Chondrocyte (in vitro differentiated cells): ENCODE measurements at regions not wholly inside any gene's neighbourhood (a gene's known extent, or its start where the extent isn't known, plus 50 kb on each side); places are given as distances from the start of the nearest gene placed in this dataset.

Experiments
- DNase-seq: peaks from one replicate; pipeline ENCODE4 v3.0.0; 2021; ENCODE audit warnings: mixed read lengths, low spot score
- H3K27ac Mint-ChIP-seq: one replicate; pipeline ENCODE4 v1.8.0; 2021; ENCODE audit warnings: mild to moderate bottlenecking, moderate library complexity, mixed read lengths; ENCODE audit not compliant: unreplicated experiment
- H3K27me3 Mint-ChIP-seq: 2 replicates; pipeline ENCODE4 v1.8.0; 2021; ENCODE audit warnings: low read depth, mixed read lengths
- H3K36me3 Mint-ChIP-seq: 2 replicates; pipeline ENCODE4 v1.8.0; 2021; ENCODE audit warnings: low read depth, mixed read lengths
- H3K4me1 Mint-ChIP-seq: 2 replicates; pipeline ENCODE4 v1.8.0; 2021; ENCODE audit warnings: low read depth, mild to moderate bottlenecking, mixed read lengths
- H3K4me3 Mint-ChIP-seq: one replicate; pipeline ENCODE4 v1.8.0; 2021; ENCODE audit warnings: mild to moderate bottlenecking, moderate library complexity, mixed read lengths; ENCODE audit not compliant: unreplicated experiment
- H3K9me3 Mint-ChIP-seq: 2 replicates; pipeline ENCODE4 v1.8.0; 2021; ENCODE audit warnings: low read depth, mixed read lengths
- TF ChIP-seq, protein P1 (sequence below): fragments of 200-600 bp; sonication (generic); IDR thresholded peaks from 2 replicates; pipeline ENCODE4 v1.5.0; 2021; ENCODE audit warnings: antibody characterized with exemption, mild to moderate bottlenecking, moderate library complexity

DNA sequence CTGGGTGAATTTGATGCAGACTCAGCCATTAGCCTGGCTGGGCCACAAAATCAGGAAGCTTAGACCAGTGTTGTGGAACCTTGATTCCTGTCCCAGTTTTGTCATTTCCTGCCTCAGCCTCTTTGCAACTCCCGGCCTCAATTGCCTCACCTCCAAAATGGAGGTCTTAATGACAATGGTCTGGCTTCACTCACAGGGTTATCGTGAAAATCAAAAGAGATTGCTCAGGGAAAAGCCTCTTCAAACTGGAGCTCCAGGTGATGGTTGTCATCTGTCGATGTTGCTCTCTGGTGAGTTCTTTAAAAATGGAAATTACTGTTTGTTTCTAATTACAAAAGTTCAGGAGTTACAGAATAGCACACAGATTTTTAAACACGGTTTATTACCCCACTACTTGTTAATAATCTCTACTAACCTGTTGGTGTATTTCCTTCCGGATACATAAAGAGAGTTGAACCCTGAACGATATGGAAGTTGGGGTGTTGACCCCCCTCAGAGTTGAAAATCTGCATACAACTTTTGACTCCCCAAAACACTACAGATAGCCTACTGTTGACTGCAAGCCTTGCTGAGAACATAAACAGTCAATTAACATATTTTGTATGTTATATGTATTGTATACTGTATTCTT, 109.9 kb upstream of the CPEB4 start:
- Mint-ChIP-seq H3K4me1 (peaks cover 19% of the 10 kb centered on the region), H3K27ac (no peak overlapping the region), H3K4me3 (no peak overlapping the region), H3K27me3 (no peaks in the 10 kb centered on the region), H3K9me3 (no peaks in the 10 kb centered on the region), H3K36me3 (no peaks in the 10 kb centered on the region)
- DNase-seq, result no peak
- TF ChIP-seq, protein P1, sequence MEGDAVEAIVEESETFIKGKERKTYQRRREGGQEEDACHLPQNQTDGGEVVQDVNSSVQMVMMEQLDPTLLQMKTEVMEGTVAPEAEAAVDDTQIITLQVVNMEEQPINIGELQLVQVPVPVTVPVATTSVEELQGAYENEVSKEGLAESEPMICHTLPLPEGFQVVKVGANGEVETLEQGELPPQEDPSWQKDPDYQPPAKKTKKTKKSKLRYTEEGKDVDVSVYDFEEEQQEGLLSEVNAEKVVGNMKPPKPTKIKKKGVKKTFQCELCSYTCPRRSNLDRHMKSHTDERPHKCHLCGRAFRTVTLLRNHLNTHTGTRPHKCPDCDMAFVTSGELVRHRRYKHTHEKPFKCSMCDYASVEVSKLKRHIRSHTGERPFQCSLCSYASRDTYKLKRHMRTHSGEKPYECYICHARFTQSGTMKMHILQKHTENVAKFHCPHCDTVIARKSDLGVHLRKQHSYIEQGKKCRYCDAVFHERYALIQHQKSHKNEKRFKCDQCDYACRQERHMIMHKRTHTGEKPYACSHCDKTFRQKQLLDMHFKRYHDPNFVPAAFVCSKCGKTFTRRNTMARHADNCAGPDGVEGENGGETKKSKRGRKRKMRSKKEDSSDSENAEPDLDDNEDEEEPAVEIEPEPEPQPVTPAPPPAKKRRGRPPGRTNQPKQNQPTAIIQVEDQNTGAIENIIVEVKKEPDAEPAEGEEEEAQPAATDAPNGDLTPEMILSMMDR, result no peak

DNA sequence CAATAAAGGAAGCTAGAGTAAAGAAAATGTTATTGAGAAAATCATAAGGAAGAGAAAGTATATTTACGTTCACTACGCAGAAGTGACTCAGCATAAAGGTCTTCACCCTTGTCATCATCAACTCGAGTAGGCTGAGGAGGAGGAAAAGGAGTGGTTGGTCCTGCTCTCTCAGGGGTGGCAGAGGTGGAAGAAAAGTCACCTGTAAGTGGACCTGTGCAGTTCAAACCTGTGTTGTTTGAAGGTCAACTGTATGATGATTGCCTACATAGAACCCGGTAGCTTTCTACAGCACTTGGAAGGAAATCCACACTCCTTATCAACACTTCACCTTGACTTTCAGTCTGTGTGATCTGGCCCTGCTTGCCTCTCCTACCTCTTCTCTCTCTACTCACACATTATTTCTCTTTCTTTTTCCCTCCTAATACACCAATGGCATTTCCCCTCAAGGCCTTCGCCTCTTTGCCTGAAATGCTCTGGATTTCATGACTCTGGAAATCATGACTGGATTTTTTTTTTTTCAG, 109.3 kb upstream of the CPEB4 start:
- no peak overlapping the region for H3K27ac Mint-ChIP-seq
- no peak for DNase-seq
- H3K9me3 Mint-ChIP-seq, result no peaks in the 10 kb centered on the region

DNA sequence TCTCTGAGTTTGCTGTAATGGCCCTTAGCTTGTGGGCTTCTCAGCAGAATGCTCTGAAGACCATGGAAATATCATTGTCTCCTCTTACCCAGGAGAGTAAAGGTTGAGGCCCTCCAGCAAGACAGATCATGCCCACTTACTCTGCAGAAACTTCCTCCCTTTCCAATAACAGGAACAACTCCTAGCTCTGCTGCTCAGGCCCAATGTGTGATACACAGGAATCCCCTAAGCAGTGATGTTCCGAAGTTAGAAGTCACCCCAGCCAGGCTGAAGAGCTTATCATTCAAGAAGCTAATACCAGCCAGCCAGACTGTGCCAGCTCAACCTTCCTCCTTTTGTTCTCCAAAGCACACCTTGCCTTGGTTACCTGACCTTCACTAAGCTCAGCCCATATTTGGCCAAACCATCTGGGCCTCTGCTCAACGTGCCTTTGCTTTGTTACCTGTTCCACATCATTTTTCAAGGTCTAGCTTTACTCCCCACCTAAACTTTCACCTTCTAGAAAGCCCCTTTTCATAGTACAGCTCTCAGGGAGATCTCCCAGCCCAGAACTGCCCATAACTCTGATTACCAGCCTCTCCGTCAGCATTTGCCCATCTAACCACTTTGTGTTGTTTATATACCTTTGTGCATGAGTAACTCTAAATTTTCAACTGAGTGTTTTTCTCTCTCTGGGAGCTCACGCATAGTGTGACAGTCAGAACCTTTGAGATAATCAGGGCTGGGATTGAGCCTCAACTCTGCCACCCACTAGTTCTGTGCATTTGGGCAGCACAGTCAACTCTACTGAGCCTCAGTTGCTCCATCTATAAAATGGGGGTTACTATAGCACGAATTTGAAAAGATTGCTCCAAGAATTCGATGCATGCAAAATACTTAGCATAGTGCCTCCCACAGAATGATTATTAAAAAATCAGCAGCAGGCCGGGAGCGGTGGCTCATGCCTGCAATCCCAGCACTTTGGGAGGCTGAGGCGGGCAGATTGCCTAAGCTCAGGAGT, 107.6 kb upstream of the CPEB4 start:
- peaks cover 19% of the 10 kb centered on the region for H3K4me1 Mint-ChIP-seq
- no peak for DNase-seq
- TF ChIP-seq, protein P1, result no peak
- no peak overlapping the region for H3K27ac Mint-ChIP-seq
- H3K36me3 Mint-ChIP-seq, result no peaks in the 10 kb centered on the region
- no peaks in the 10 kb centered on the region for H3K9me3 Mint-ChIP-seq
- H3K27me3 Mint-ChIP-seq, result no peaks in the 10 kb centered on the region
- no peak overlapping the region for H3K4me3 Mint-ChIP-seq

More for the DNA sequence above, 109.3 kb upstream of the CPEB4 start:
- TF ChIP-seq, protein P1, result no peak
- Mint-ChIP-seq H3K4me3 (no peak overlapping the region), H3K36me3 (no peaks in the 10 kb centered on the region), H3K4me1 (peaks cover 19% of the 10 kb centered on the region), H3K27me3 (no peaks in the 10 kb centered on the region)

DNA sequence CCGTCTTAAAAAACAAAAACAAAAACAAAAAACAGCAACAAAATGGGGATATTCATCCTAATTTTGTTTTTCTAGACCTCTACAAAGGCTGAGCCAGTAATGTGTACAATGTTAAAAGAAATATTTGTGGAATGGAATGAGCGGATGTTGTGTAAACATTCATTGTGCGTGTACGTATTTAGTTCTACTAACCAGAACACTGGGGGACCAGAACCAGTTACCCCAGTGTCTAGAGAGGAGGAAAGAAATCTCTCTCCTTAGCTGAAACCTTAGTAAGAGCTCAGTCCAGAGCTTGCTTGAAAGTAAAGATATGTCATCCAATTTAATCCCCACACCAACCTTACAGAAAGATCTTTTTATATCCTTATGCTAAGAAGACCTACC, 106.7 kb upstream of the CPEB4 start:
- TF ChIP-seq, protein P1, result no peak
- Mint-ChIP-seq H3K9me3 (no peaks in the 10 kb centered on the region), H3K4me3 (no peak overlapping the region), H3K4me1 (peaks cover 19% of the 10 kb centered on the region), H3K27ac (peak overlapping the region; percentile 82), H3K36me3 (no peaks in the 10 kb centered on the region), H3K27me3 (no peaks in the 10 kb centered on the region)
- DNase-seq, result no peak
